Bronchial epithelial cell (primary cell): ENCODE measurements at regions not wholly inside any gene's neighbourhood (a gene's known extent, or its start where the extent isn't known, plus 50 kb on each side); places are given as distances from the start of the nearest gene placed in this dataset.

Experiments used
- DNase-seq: peaks from one replicate; pipeline ENCODE4 v3.0.0-alpha.2; 2010; ENCODE audit warnings: low read depth
- FAIRE-seq: peaks from 2 replicates; lab custom pipeline; 2011; peaks lifted over from hg19 to GRCh38; lab: Jason Lieb, UNC
- H3K27me3 ChIP-seq: 2 replicates; pipeline ENCODE4 v1.5.1; 2011; ENCODE audit warnings: low read length; ENCODE audit not compliant: control insufficient read depth, insufficient read depth
- H3K36me3 ChIP-seq: 2 replicates; pipeline ENCODE4 v1.5.1; 2011; ENCODE audit warnings: low read length; ENCODE audit not compliant: control insufficient read depth, insufficient read depth
- H3K4me3 ChIP-seq: 2 replicates; pipeline ENCODE4 v1.5.1; 2011; ENCODE audit warnings: mild to moderate bottlenecking, low read depth, low read length, control low read depth
- CTCF ChIP-seq: IDR thresholded peaks from 2 replicates; pipeline ENCODE4 v1.5.1; 2011; ENCODE audit warnings: mild to moderate bottlenecking, moderate library complexity, low read length, control low read depth, inconsistent platforms; ENCODE audit not compliant: insufficient read depth, severe bottlenecking

- Histone ChIP-seq H3K36me3 (no peaks in the 10 kb centered on the region), H3K27me3 (no peaks in the 10 kb centered on the region), H3K4me3 (no peak overlapping the region)
- no peak for DNase-seq
- no peak for TF ChIP-seq CTCF
- no peak for FAIRE-seq
Measured at GRCh38 chr4:178681871-178682270, 1239.6 kb upstream of the AGA start.

- no peaks in the 10 kb centered on the region for H3K27me3 ChIP-seq
- FAIRE-seq (no peak), DNase-seq (no peak)
- no peak overlapping the region for H3K4me3 ChIP-seq
- no peaks in the 10 kb centered on the region for H3K36me3 ChIP-seq
- no peak for TF ChIP-seq CTCF
Measured at GRCh38 chr4:178689926-178690325, 1247.7 kb upstream of the AGA start.

GRCh38 chr4:178693816-178694215, 1251.6 kb upstream of the AGA start:
- H3K27me3 ChIP-seq = no peaks in the 10 kb centered on the region
- DNase-seq (no peak), FAIRE-seq (no peak)
- TF ChIP-seq CTCF = no peak
- H3K36me3 ChIP-seq = no peaks in the 10 kb centered on the region
- H3K4me3 ChIP-seq = no peak overlapping the region

- no peak for TF ChIP-seq CTCF
- DNase-seq = no peak
- H3K4me3 ChIP-seq = no peak overlapping the region
- no peaks in the 10 kb centered on the region for H3K36me3 ChIP-seq
- no peak for FAIRE-seq
- H3K27me3 ChIP-seq = no peaks in the 10 kb centered on the region
Measured at GRCh38 chr4:178696515-178696914, 1254.3 kb upstream of the AGA start.

- Histone ChIP-seq H3K27me3 (no peaks in the 10 kb centered on the region), H3K4me3 (no peak overlapping the region), H3K36me3 (no peaks in the 10 kb centered on the region)
- no peak for TF ChIP-seq CTCF
- no peak for FAIRE-seq
- DNase-seq = no peak
Measured at GRCh38 chr4:178712486-178712885, 1270.2 kb upstream of the AGA start.

GRCh38 chr4:178738026-178738425, 1295.8 kb upstream of the AGA start:
- no peak for DNase-seq
- no peak for TF ChIP-seq CTCF
- no peak for FAIRE-seq
- no peaks in the 10 kb centered on the region for H3K27me3 ChIP-seq
- no peak overlapping the region for H3K4me3 ChIP-seq
- no peaks in the 10 kb centered on the region for H3K36me3 ChIP-seq
